ENCODE measurements at regions not wholly inside any gene's neighbourhood (a gene's known extent, or its start where the extent isn't known, plus 50 kb on each side); places are given as distances from the start of the nearest gene placed in this dataset.

DNA sequence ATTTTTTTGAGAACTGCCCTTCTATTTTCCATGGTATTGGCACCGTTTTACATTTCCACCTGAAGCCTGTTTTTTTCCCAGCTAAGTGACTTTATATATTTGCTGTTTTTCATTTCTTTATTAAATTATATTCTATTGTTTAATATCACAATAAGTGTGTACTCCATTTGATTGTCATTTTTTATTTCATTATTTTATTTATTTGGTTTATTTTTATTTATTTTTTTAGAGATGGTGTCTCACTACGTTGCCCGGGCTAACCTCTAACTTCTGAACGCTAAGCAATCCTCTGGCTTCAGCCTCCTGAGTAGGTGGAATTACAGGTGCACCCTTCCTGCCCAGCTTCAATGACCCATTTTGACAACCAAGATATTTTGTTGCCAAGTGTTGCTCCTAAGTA is 202.6 kb downstream of the SIM1 start:
- TF ChIP-seq, protein P1, sequence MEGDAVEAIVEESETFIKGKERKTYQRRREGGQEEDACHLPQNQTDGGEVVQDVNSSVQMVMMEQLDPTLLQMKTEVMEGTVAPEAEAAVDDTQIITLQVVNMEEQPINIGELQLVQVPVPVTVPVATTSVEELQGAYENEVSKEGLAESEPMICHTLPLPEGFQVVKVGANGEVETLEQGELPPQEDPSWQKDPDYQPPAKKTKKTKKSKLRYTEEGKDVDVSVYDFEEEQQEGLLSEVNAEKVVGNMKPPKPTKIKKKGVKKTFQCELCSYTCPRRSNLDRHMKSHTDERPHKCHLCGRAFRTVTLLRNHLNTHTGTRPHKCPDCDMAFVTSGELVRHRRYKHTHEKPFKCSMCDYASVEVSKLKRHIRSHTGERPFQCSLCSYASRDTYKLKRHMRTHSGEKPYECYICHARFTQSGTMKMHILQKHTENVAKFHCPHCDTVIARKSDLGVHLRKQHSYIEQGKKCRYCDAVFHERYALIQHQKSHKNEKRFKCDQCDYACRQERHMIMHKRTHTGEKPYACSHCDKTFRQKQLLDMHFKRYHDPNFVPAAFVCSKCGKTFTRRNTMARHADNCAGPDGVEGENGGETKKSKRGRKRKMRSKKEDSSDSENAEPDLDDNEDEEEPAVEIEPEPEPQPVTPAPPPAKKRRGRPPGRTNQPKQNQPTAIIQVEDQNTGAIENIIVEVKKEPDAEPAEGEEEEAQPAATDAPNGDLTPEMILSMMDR (conservative IDR thresholded peaks at IDR 0.05; ENCODE audit: low read depth, low read length), result no peak
- no peak for TF ChIP-seq EZH2 (IDR thresholded peaks at IDR 0.05; ENCODE audit: borderline replicate concordance, low read depth, low read length, poor library complexity, severe bottlenecking)

Data from A673 (cell line).